H4 (cell line): ENCODE measurements at regions not wholly inside any gene's neighbourhood (a gene's known extent, or its start where the extent isn't known, plus 50 kb on each side); places are given as distances from the start of the nearest gene placed in this dataset.
"Not testable (repeated sequence)": the region's sequence is repeated elsewhere in the genome, so short reads cannot be mapped to it uniquely, and the experiment has no call there.

Source experiments
- DNase-seq: peaks from one replicate; pipeline ENCODE4 v3.0.0-alpha.2; 2015; ENCODE audit warnings: low spot score

GRCh38 chrY:10627116-10627515 lies 1099.4 kb downstream of the TSPY10 start:
- peak; percentile 83 for DNase-seq

GRCh38 chrY:10648813-10649212 lies 1121.1 kb downstream of the TSPY10 start:
- not testable (repeated sequence) for DNase-seq

GRCh38 chrY:10657120-10657519 lies 1129.4 kb downstream of the TSPY10 start:
- not testable (repeated sequence) for DNase-seq

DNA sequence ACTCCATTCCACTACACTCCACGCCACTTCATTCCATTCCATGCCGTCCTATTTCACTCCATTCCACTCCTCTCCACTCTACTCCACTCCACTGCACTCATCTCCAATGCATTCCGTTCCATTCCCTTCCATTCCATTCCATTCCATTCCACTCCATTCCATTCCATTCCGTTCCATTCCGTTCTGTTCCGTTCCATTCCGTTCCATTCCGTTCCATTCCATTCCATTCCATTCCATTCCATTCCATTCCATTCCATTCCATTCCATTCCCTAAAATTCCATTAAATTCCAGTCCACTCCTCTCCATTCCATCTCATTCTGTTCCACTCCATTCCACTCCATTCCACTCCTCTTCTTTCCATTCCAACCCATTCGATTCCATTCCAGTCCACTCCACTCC lies 1139.1 kb downstream of the TSPY10 start:
- no peak for DNase-seq

- DNase-seq = no peak
Observed at GRCh38 chrY:10686414-10686813, 1158.7 kb downstream of the TSPY10 start.
